Lung microvascular endothelial cell (primary cell): ENCODE measurements at regions not wholly inside any gene's neighbourhood (a gene's known extent, or its start where the extent isn't known, plus 50 kb on each side); places are given as distances from the start of the nearest gene placed in this dataset.

Source experiments
- DNase-seq, 2 donors: peaks; one replicate each; pipeline versions ENCODE4 v3.0.0 to v3.0.0-alpha.2; 2010; ENCODE audit warnings: low read depth in 2 of 2

DNA sequence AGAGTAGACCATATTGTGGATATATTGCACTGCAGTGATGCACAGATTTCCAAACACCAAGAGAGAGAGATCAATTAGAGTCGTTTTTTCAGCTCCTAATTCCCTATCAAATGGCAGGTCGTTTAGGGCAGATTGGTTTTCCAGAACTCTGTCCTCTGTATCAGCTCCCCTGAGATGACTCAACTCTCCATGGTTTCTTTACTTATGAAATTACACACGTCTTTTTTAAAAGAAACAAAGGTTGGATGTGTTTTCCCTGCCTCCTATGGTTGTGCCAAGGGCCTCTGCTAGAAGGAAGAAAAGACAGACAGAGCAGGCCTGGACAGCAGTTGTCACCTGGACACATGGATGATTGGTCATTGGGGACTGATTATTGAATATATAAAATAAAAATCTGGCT, 478.1 kb upstream of the NBEA start:
- DNase-seq: no peak

DNA sequence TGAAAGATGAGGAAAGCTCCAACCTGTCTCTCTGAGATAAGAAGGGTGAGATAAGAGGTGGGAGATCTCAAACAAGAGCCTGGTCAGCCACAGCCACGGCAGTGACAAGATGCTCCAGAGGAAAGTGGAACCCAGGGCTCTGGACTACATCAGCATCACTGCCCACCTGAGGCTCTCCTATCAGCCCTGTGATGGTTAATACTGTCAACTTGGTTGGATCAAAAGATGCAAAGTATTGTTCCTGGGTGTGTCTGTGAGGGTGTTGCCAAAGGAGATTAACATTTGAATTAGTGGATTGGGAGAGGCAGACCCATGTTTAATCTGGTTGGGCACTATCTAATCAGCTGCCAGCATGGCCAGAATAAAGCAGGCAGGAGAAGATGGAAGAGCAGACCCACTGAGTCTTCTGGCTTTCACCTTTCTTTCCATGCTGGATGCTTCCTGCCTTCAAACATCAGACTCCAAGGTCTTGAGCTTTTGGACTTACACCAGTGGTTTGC, 476.6 kb upstream of the NBEA start:
- DNase-seq: no peak

DNA sequence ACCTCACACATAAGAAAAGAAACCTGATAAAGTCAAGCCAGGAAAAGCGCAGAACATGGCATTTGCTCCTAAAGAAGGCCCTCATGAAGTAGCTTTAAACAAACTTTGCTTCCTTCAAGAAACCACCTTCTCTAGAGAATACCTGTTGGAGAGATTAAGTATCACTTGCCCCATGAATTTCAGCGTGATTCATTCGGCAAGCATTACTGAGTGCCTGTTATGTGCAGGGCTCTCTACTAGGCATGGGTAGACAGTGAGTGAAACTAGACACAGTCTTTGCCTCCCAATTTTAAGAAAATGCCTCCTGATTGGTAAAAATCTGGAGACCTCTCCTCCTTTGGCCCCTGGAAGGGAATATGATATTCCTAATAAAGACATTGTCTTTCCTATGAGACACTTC, 475.8 kb upstream of the NBEA start:
- no peak for DNase-seq

DNA sequence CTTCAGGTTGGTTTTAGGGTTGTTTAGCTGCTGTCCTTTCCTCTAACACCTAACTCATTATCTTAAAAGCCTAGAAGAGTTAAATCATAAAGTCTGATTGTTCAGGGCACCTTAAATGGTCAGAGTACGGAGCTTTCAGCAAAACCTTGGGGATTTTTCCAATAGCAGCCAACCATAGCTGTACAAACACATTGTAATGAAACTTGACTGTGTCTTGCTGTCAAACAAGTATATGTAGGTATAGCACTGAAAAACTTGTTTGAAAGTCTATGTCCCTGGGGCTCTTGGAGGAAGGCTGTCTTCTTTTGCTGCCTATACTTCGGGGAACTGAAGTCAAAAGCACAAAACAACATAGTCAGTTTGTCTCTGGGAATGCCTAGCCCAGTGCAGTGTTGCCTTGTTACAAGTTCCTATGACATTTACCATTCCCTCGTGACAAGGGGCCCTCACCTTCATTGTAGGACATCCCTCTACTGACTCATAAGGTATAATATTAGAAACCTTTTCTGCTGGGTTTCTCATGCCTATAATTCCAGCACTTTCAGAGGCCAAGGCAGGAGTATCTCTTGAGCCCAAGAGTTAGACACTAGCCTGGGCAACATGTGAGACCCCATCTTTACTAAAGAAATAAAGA, 474.5 kb upstream of the NBEA start:
- no peak for DNase-seq

DNA sequence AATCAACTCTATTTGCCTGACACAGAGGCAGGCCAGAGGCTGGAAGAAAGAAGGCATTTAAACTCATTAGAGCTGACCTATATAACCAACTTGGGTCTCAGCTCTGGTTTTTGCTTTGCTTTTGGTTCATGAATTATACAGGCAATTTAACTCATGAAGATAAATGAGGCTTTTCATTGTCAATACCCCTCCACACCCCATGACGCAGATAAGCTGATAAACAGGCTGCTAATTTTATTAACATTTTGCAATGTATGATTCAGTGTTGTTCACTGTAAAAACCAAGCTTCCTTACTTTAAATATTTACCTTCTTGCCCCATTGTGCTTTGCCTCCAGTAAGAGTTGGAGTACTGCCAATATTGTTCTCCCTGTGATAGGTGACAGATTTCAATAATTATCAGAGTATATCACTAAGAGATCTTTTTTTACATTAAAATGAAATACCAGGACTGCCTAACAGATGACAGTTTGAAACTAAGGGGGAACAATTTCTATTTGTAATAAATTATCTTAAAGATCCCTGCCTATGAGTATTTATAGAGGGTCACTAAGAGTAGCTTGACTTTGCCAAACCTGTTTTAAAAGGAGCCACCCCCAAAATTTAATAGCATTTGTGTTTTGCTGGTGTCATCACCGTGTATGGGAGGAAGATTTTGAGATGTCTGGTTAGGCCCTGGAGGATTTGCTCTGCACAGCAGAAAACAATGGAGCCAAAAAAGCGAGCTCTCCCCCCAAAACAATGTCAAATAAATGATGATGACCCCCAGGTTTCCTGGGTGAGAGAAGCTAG, 472.7 kb upstream of the NBEA start:
- DNase-seq: peak; percentile 7 to 74

DNA sequence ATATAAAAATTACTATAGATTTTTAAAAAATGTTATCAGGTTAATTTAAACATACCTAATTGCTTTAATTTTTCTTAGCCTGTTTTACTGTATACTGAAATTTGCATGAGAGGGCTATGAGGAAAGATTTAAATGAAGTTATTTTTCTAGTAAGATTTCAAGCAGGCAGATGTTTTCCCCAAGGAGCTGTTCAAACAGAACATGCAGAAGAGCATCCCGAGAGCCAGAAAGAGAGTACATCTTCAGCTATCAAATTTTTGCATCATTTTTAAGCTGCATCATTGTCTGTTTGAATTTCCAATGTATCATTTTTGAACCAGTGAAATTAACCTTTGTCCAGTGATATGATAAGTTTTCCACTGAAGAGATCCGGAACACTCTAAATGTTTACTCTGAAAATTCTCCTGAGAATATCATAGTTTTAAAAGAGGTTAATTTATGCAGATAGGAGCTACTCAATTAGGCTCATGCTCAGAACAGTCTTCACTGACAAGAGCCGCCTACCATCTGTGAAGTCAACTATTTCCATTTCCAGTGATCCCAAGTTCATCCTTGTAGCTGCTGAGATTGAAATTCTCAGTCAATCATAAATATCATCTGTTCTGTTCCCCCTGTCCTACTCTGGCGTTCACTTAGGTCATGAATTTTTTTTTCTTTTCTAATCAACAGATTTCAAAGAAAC, 467.7 kb upstream of the NBEA start:
- no peak for DNase-seq

DNA sequence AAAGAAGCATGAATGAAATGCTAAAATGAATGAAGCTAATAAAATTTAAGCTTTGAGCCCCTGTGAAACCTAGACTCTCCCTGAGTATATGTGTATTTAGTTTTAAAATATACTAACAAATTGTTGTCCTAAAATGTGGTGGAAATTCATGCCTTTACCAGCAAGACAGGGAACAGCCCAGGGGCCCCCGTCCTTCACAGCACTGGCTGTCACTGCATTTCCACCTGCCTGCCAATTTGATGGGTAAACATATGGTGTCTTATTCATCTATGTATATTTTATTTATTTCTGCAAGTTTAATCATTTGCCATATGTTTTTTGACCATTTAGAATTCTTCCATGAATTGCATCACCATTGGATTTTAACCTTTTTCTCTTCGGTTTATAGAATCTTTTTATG, 463.7 kb upstream of the NBEA start:
- no peak for DNase-seq

DNA sequence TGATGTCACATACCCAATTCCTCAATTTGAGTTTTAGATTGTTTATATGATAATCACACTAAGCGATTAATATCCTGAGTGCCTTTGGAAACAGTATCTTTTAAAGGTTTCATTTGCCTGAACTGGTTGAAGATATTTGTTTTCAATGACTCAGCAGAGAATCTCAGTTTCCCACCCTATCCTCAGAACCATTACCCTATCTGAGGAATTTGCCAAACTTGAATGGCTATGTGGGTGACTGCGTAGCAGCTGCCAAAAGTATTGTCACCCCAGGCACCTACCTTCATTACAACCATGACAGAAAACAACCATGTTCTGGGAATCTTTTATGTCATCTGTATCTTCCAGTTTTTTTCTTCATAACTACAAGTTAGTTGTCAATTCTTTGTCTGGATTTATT, 440.1 kb upstream of the NBEA start:
- no peak for DNase-seq

DNA sequence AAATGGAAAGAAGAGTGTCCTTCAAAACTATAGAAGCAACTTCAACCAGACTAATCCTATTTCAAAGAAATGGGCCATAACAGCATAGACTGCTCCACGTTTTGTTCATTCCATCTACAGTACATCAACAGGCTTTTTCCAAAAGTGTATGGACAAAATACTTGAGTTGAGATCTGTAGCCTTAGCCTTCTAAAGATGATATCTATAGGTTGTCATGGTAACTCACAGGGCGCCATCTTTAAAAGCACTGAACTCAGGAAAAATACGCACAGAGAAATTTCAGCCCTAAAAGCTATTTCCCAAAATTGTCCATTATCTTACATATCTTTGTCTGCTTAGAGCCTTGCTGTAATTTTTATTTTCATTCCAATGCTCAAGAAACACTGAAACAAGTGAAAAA, 439.4 kb upstream of the NBEA start:
- no peak for DNase-seq

DNA sequence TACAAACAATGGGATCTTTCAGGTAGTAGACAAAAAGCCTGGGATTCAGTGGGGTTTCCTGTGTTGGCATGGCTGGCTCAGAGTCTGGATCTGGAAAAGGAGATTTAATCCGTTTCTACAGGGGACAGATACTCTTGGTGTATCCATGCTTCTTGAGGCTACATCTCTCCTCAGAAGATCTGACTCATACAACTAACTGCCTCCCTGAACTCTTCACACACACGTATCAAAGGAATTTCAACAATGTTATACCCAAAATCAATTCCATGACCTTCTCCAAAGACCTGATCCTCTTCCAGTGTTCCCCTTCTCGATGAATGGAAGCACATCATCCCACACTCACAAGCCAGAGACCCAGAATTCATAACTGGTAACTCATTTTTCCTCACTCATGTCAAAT, 435.3 kb upstream of the NBEA start:
- no peak for DNase-seq

DNA sequence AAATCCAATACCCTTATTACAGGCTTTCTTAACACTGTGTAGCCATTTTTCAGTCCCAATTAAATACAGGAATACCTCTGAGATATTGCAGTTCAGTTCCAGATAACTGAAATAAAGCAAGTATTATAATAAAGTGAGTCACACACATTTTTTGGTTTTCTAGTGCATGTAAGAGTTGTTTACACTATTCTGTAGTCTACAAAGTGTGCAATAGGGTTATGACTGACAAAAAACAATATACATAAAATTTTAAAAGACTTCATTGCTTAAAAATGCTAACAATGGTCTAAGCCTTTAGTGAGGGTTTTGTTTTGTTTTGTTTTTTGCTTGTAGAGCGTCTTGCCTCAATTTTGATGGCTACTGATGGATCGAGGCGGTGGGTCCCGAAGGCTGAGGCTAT, 434.4 kb upstream of the NBEA start:
- DNase-seq: no peak

DNA sequence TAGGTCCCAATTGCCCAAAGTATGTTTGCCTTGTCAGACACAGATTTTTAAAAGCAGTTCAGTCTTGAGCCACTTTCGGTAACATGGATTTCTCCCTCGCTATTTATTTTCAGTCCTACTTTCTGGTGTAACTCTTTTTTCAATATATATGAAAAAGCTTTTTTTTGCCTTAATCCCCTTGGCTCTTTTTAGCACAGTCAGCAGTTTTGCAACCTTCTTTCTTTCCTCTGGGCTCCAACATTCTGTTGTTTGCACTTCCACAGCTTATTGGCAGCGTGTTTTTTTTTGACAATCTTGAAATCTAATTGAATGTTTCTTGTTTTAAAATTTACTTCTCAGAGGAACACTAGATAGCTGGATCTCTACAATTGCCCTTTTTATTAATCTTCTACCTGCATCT, 429.3 kb upstream of the NBEA start:
- DNase-seq: no peak

DNA sequence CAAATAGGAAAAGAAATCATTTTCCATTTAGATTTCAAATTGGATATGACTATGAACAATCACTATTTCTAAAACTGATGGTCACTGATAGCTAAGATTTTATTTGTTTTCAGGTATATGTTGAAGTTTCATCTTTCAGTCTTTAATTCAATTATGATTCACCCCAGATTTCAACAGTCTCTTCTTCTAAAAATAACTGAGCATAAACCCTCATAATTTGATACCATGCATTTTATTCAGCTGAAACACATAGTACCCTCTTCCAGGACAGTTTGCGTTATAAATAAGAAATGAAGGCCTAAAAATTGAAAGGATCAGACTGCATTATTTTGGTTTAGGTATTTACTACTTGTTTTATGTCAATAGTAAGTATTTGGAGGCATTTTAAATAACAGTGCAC, 428.5 kb upstream of the NBEA start:
- DNase-seq: no peak

DNA sequence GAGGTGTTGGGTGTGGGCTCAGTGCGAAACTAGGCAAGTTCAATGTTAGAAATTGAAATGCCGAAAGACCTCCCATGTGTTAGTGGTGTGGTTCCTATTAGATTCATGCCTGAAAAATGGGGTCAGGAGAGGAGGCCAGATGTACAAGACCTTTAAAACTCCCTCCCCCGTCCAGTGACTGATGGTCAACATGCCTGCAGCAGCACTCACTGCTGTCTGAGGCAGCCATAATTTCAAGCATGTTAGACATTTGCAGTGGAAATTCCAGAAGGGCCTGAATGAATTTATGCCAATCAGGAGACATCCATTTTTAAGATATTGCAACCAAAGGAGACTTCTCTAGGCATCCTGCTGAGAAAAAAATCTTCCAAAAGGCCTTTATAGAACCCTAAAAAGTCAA, 426.9 kb upstream of the NBEA start:
- DNase-seq: no peak

DNA sequence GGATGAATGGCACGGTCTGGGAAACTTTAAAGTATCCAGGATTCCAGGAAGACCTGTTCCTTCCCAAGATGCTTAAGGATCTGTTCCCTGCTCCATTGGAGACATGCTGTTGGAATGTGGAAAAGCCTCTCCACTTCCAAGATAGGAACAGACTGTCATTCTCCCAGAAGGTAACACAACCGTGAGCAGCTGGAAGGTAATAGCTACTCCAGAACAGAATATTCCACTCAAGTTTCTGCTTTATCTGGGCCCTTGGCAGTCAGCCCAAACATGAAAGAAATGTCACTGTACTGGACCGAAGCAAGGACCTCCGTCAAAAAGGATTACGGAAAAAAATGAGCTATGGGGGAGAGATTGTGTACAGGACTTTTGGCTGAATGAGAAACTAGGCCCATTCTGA, 420.9 kb upstream of the NBEA start:
- DNase-seq: no peak

DNA sequence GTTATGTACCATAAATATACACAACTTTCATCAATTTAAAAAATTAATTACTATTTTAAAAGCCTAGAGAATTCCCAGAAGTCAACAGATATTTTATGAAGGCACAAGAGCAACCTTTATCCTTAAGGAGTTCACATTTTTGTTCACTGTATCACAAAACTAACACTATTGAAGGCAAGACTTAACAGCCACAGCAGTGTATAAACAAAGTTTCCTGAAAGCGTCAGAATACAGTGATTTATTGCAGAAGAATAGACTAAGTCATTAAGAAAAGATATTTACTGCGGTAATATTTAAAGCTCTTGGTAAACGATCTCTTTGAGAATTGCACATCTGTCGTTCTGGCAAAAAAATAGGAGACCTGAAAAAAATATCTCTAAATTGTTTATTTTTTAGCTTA, 419.3 kb upstream of the NBEA start:
- peak in 1 of 2 donors; percentile 41 for DNase-seq

DNA sequence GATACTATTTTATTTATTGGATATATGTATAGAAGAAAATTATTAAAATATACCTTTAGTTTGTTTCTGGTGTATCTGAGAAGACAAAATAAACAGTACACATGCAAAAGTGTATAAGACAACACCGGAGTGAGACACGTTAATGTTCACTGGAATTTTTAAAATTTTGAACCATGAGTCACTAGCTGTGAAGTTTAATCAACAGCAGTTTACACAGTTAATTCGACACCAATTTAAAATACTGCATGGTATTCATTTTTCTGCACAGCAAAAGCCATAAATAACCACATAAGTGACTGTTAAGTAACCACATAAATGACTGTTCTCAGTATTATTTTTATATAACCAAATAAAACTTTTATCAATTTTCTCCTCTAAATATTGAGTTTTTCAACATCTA, 418.7 kb upstream of the NBEA start:
- DNase-seq: no peak

DNA sequence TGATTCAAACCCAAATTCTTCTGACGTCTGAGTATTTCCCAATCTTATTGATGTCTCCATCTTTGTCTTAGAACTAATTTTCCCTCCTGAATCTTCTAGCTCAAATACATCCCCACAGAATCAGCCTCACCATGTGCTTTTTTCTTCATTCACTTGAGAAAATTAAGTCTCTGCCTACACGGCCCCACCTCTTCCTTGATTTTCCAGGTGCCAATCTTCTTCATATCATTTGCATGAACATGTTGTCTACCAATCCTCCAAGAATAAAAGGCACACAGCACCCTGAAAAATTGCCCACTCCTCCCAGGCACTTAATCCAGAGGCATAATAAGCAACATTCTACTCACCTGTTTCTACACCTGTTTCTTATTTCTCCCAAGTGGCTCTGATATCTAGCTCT, 408.1 kb upstream of the NBEA start:
- no peak for DNase-seq

DNA sequence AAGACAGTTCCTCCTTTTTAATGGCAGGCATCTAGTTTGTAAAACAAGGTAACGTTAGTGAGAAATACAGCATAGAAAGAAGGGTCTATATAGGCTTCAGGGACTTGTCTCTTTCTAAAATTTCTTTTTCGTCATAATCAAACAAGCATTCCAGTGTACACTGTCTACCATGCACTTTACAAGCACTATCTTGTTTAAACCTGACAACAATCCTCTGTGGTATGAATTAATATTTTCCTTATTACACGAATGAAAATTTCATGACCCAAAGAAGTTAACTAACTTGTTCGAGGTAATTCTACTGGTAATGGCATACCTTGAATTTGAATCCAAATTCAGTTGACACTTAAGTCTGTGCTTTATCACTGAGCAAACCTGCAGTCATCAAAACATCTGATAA, 399.7 kb upstream of the NBEA start:
- DNase-seq: no peak

DNA sequence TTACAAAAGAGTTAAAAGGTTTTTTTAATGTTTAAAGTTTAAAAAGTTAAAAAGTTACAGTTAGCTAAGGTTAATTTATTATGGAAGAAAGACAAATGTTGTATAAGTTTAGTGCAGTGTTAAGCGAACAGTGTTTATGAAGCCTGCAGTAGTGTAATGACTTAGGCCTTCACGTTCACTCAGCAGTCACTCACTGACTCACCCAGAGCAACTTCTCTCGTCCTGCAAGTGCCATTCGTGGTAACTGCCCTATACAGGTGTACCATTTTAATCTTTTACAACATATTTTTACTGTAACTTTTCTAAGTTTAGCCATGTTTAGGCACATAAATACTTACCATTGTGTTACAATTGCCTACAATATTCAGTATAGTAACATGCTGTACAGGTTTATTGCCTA, 398.2 kb upstream of the NBEA start:
- no peak for DNase-seq

DNA sequence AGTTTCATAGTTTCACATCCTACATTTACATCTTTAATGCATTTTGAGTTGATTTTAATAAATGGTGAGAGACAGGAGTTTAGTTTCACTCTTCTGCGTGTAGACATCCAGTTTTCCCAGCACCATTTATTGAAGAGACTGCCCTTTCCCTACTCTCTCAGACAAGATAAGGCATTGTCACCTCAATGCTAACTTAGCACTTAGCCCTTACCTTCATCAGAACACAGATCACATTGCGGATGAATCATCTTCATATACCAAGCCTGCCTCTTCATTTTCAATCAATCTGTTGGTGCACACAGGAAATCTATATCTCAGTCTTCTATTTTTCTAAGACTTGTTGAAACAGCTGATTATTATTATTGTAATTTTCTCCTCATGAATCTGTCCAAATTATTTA, 396.6 kb upstream of the NBEA start:
- no peak for DNase-seq

DNA sequence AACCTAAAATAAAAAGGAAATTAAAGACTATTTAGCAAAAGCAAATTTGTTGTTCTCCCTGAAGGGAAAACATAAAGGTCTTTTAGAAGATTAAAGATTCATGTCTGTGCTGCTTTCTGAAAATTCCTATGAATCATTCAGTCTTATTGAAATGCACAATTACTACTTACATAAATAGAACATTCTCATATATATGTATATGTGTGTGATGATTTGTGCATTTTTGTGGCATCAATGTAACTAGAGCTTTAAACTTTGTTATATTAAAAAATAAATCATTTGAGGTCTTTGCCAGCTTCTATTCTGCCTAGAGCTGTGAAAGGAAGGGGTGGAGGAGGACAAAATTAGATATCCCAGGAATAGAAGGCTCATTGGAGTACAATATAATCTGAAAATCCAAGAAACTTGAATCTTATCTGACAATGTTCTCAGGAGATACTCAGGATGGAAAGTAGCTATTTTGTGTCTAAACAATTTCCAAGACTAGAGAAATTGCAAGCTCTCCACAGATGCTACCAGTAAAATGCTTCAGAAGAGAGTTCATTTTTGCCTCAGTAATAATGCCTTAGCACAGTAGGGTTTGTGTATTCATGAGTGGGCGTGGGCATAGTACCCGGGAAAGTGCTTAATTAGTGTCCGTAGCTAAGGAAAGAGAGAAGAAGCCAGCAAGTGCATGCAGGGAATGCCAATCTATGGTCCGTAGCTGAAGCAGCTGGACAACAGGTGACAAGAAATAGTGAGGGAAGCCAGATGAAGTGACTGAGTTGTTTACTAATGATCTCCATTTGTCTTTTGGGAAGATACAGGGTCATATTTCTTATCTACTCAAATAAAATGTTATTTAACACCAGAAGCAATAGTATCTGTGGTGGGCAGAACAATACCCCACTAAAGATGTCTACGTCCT, 395.5 kb upstream of the NBEA start:
- DNase-seq: no peak
